KMS-11 (cell line): ENCODE measurements at regions not wholly inside any gene's neighbourhood (a gene's known extent, or its start where the extent isn't known, plus 50 kb on each side); places are given as distances from the start of the nearest gene placed in this dataset.

ENCODE experiments used
- H2AFZ ChIP-seq: fragments of 200-600 bp; sonication (generic); 2 replicates; pipeline ENCODE4 v1.6.1; 2016; ENCODE audit warnings: antibody characterized with exemption, mixed run types, low read depth
- H3K27ac ChIP-seq: fragments of 200-600 bp; sonication (generic); 2 replicates; pipeline ENCODE4 v1.6.1; 2016; ENCODE audit warnings: mild to moderate bottlenecking, mixed run types
- H3K27me3 ChIP-seq: fragments of 200-600 bp; sonication (generic); 2 replicates; pipeline ENCODE4 v1.6.1; 2017; ENCODE audit warnings: mild to moderate bottlenecking, low read depth, mixed run types, moderate library complexity; ENCODE audit not compliant: insufficient read depth
- H3K36me3 ChIP-seq: fragments of 200-600 bp; sonication (generic); 2 replicates; pipeline ENCODE4 v1.6.1; 2017; ENCODE audit warnings: mild to moderate bottlenecking, mixed run types; ENCODE audit not compliant: insufficient read depth
- H3K4me1 ChIP-seq: fragments of 200-600 bp; sonication (generic); 2 replicates; pipeline ENCODE4 v1.6.1; 2016; ENCODE audit warnings: mild to moderate bottlenecking, low read depth, mixed run types; ENCODE audit not compliant: poor library complexity, severe bottlenecking
- H3K4me2 ChIP-seq: fragments of 200-600 bp; sonication (generic); 2 replicates; pipeline ENCODE4 v1.7.0; 2016; ENCODE audit warnings: mild to moderate bottlenecking, mixed run types
- H3K4me3 ChIP-seq: fragments of 200-600 bp; sonication (generic); IDR thresholded peaks from 2 replicates; pipeline ENCODE4 v1.6.1; 2017; ENCODE audit warnings: low read depth, low read length, mixed read lengths; ENCODE audit not compliant: insufficient read depth
- H3K79me2 ChIP-seq: fragments of 200-600 bp; sonication (generic); 2 replicates; pipeline ENCODE4 v1.6.1; 2016; ENCODE audit warnings: low read depth, mixed run types; ENCODE audit not compliant: insufficient read depth
- H3K9ac ChIP-seq: fragments of 200-600 bp; sonication (generic); 2 replicates; pipeline ENCODE4 v1.6.1; 2016; ENCODE audit warnings: mild to moderate bottlenecking, mixed run types
- H4K20me1 ChIP-seq: fragments of 200-600 bp; sonication (generic); 2 replicates; pipeline ENCODE4 v1.6.1; 2016; ENCODE audit warnings: mild to moderate bottlenecking, mixed run types; ENCODE audit not compliant: insufficient read depth
- TF ChIP-seq, protein P1 (sequence below): fragments of 200-600 bp; sonication (generic); conservative IDR thresholded peaks from 2 replicates; pipeline ENCODE4 v1.6.1; 2017; ENCODE audit warnings: low read depth, mild to moderate bottlenecking, antibody characterized with exemption, low read length, moderate library complexity, mixed read lengths

- Histone ChIP-seq H3K4me1 (no peaks in the 10 kb centered on the region), H3K27me3 (no peaks in the 10 kb centered on the region), H3K9ac (no peak overlapping the region), H3K79me2 (no peaks in the 10 kb centered on the region), H3K27ac (no peak overlapping the region), H2AFZ (no peak overlapping the region), H4K20me1 (no peaks in the 10 kb centered on the region), H3K4me2 (no peak overlapping the region), H3K36me3 (no peaks in the 10 kb centered on the region), H3K4me3 (no peak overlapping the region)
- TF ChIP-seq, protein P1, sequence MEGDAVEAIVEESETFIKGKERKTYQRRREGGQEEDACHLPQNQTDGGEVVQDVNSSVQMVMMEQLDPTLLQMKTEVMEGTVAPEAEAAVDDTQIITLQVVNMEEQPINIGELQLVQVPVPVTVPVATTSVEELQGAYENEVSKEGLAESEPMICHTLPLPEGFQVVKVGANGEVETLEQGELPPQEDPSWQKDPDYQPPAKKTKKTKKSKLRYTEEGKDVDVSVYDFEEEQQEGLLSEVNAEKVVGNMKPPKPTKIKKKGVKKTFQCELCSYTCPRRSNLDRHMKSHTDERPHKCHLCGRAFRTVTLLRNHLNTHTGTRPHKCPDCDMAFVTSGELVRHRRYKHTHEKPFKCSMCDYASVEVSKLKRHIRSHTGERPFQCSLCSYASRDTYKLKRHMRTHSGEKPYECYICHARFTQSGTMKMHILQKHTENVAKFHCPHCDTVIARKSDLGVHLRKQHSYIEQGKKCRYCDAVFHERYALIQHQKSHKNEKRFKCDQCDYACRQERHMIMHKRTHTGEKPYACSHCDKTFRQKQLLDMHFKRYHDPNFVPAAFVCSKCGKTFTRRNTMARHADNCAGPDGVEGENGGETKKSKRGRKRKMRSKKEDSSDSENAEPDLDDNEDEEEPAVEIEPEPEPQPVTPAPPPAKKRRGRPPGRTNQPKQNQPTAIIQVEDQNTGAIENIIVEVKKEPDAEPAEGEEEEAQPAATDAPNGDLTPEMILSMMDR = no peak
These were observed 400.5 kb upstream of the ACO1 start for GRCh38 chr9:31983895-31984294.

GRCh38 chr9:31996331-31996730 is 388.1 kb upstream of the ACO1 start:
- no peak overlapping the region for H2AFZ ChIP-seq
- TF ChIP-seq, protein P1 = no peak

DNA sequence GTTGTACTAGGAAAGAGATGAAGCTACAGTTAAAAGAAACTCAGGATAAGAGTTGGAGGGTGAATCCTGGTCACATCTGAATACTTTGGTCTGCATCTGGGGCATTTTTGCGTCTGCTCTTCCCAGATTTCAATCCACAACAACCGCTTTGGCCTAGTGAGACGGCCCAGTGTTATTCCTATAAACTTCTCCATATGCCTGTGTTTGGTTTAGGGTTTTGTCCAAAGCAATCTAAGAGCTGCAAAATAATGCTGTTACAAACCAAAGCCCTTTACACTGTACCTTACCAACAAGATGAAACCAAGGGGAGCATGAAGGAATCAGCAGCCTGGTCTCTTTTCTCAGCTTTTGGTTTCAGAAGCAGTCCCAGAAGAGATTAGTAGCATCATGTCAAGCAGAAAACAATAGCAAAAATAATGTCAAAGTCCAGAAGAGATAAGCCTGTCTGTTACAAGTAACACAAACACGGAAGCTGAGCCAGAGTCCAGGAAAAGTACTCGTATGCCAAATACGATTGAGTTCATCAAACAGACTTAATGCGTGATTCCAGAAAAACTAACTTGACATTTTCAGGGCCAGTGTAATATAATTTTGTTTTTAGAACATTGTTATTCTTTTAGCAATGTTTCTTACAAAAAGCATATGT is 379.9 kb upstream of the ACO1 start:
- H3K36me3 ChIP-seq = no peaks in the 10 kb centered on the region
- H4K20me1 ChIP-seq = no peaks in the 10 kb centered on the region
- no peak overlapping the region for H3K4me3 ChIP-seq
- H2AFZ ChIP-seq = no peak overlapping the region
- no peak overlapping the region for H3K4me2 ChIP-seq
- TF ChIP-seq, protein P1 = no peak
- no peak overlapping the region for H3K9ac ChIP-seq
- no peak overlapping the region for H3K27ac ChIP-seq
- no peaks in the 10 kb centered on the region for H3K27me3 ChIP-seq
- H3K4me1 ChIP-seq = no peaks in the 10 kb centered on the region
- no peaks in the 10 kb centered on the region for H3K79me2 ChIP-seq

More at GRCh38 chr9:31996331-31996730, 388.1 kb upstream of the ACO1 start:
- Histone ChIP-seq H3K4me2 (no peak overlapping the region), H4K20me1 (no peaks in the 10 kb centered on the region), H3K9ac (no peak overlapping the region), H3K36me3 (no peaks in the 10 kb centered on the region), H3K27me3 (no peaks in the 10 kb centered on the region), H3K79me2 (no peaks in the 10 kb centered on the region), H3K4me3 (no peak overlapping the region), H3K4me1 (no peaks in the 10 kb centered on the region), H3K27ac (no peak overlapping the region)

DNA sequence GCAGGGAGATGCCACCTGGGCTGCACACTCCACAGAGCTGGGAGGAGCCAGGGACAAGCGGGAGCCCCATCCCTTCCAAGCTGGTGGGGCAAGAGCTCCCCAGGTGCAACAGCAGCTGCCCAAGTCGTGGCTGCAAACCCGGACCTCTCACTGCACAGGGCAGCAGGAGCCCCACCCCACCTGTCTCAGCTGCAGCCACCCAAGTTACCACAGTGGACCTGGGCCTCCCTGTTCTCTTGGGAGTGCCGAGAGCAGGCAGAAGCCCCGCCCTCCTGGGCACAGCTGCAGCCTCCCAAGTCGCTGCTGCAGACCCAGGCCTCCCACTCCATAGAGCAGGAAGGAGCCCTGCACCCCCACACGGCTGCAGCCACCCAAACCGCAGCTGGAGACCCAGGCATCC is 374.1 kb upstream of the ACO1 start:
- H3K79me2 ChIP-seq = no peaks in the 10 kb centered on the region
- TF ChIP-seq, protein P1 = no peak
- H2AFZ ChIP-seq = no peak overlapping the region
- H4K20me1 ChIP-seq = no peaks in the 10 kb centered on the region
- H3K9ac ChIP-seq = no peak overlapping the region
- no peaks in the 10 kb centered on the region for H3K27me3 ChIP-seq
- no peak overlapping the region for H3K4me3 ChIP-seq
- H3K27ac ChIP-seq = no peak overlapping the region
- H3K36me3 ChIP-seq = no peaks in the 10 kb centered on the region
- H3K4me2 ChIP-seq = no peak overlapping the region
- no peaks in the 10 kb centered on the region for H3K4me1 ChIP-seq
